ENCODE measurements at regions not wholly inside any gene's neighbourhood (a gene's known extent, or its start where the extent isn't known, plus 50 kb on each side); places are given as distances from the start of the nearest gene placed in this dataset.
A peak's percentile ranks its signal among the peaks of the same experiment; 100 is the strongest.

GRCh38 chr3:8205881-8206280, 295.7 kb upstream of the LMCD1 start:
- no peak for DNase-seq

GRCh38 chr3:8206971-8207617, 294.5 kb upstream of the LMCD1 start:
- no peak for DNase-seq

- DNase-seq: no peak
Measured at GRCh38 chr3:8210882-8211341, 290.7 kb upstream of the LMCD1 start.

GRCh38 chr3:8212794-8213193, 288.8 kb upstream of the LMCD1 start:
- DNase-seq: no peak

DNA sequence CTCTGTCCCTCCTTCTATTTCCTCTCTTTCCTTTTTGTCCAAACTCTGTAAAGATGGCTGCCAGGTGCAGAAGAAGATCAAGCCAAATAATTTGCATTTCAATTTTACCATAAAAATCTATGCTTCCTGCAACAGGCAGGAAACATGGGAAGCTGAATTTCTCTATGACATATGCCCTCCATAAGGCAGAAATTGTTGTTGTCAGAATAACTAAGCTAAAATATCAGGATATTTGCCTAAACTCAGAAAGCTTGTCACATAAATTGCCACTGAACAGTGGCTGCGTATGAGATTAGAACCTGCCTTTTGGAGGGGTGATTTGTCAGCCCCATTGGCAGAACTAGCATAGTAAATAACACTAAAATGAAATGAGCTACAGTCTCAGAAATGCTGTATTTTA, 288.3 kb upstream of the LMCD1 start:
- DNase-seq: no peak

- no peak for DNase-seq
Measured at GRCh38 chr3:8215821-8216220, 285.8 kb upstream of the LMCD1 start.

- no peak for DNase-seq
Measured at GRCh38 chr3:8218353-8218940, 283.2 kb upstream of the LMCD1 start.

- no peak for DNase-seq
Measured at GRCh38 chr3:8220291-8220690, 281.3 kb upstream of the LMCD1 start.

- no peak for DNase-seq
Measured at GRCh38 chr3:8223766-8224165, 277.9 kb upstream of the LMCD1 start.

GRCh38 chr3:8224941-8225340, 276.7 kb upstream of the LMCD1 start:
- DNase-seq: no peak

GRCh38 chr3:8233938-8234337, 267.7 kb upstream of the LMCD1 start:
- no peak for DNase-seq

- no peak for DNase-seq
Measured at GRCh38 chr3:8236264-8236663, 265.4 kb upstream of the LMCD1 start.

DNA sequence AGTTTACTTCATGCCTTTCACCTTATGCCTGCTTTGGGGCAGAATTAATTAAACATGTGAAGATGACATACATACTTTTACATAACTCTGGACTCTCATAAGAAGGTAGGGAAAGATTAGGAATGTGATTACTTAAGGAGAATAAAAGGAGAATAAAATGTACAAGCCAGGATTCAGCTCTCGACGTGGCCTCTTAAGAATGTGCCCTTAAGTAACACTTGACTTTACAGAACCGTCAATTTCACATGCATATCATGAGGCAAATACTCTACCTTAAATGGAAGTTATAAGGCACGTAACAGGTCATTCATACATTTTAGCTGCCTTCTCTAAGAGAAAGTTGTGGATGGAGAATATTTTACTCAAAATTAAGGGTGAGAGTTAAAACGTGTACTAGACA, 263.7 kb upstream of the LMCD1 start:
- no peak for DNase-seq

GRCh38 chr3:8238432-8238831, 263.2 kb upstream of the LMCD1 start:
- DNase-seq: no peak

GRCh38 chr3:8239095-8239494, 262.5 kb upstream of the LMCD1 start:
- no peak for DNase-seq

DNA sequence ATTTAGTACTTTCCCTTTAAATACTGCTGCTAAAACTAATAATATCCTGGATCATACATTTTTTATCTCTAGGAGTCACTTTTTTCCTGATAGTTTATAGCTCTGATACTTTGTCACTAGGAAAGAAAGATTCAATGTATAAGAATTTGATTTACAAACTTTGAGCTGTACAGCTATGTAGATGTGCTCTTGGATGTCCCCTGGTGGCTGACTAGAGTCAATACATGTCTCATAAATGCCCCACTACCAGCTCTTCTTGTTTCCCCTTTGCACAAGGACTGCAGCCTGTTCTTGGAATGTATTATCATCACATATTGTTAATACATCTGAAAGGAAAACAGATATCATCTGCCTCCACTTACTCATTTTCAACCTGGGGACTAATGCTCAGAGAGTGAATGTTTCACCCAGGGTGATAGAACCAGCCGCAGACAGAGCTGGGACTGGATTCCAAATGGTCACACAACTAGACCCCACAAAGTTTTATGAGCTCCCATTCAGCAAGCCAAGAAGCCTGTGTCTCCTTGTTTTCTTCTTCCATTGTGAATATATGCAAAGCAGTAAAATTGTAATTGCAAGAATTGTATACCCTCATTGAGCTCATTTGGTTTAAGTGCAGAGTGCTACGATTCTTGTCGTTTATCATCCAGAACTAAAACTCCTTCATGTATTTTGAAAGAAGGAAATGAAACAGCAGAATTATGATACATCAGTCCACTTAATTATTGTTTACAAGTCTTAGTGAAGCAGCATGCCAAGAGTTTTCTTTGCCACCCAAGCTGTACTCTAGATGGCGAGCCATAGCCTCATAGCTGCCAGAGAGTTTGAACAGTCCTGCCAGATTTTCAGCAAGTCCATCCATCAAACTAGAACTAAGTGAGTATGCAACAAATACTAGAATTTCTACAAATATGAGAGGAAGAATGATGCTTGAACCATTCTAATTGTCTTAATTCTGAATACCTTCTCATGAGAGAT, 261.6 kb upstream of the LMCD1 start:
- peak; percentile 21 for DNase-seq

DNA sequence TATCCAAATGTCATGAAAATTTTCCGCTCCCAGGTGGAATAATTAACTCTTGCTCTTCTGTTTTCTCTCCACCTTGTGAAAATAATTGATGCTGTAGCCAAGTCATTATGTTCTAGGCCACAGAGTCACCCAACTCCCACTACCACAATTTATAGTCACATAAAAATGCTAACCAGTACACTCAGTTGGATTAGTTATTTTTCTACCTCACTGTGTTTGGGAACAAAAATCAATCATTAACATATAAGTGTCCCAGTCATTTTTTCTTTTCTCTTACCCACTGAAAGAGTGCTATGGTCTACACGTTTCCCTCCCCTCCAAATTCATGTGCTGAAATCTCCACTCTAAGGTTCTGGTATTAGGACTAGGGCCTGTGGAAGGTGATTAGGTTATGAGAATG, 255.6 kb upstream of the LMCD1 start:
- no peak for DNase-seq

DNA sequence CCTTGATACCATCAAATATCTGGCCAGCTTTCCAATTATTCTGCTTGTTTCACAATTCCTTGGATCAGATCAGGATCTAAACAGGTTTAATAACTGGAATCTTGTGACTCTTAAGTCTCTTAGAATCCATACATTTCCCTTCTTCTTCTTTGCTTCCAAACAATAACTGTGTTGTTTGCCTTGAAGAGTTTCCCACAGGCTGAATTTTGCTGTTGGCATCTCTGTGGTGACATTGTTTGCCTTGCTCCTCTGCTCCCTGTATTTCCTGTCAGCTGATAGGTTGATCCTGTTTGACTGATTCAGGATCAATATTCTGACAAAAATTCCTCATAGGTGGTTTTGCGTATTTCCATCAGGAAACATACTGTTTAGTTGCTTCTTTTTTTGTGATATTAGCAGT, 248.4 kb upstream of the LMCD1 start:
- no peak for DNase-seq

GRCh38 chr3:8254489-8254888, 247.1 kb upstream of the LMCD1 start:
- no peak for DNase-seq

DNA sequence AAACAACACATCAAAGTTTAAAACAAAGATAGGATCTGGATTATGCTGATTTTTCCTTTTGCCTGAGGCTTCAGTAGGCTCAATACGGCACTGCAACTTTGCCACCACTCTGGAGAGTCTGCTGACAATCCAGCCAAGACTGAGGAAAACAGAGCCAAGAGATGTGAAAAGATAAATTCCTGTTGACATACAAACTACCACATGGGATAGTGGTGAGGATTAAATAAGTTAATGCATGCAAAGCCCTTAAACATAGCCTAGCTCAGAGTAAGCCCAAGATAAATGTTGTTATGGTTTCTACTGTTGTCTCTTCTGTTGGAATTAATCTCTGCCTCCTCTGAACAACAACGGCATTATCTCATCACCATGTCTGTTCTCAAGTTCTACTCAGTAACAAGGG, 245.9 kb upstream of the LMCD1 start:
- DNase-seq: no peak

- no peak for DNase-seq
Measured at GRCh38 chr3:8256441-8257071, 245.1 kb upstream of the LMCD1 start.

DNA sequence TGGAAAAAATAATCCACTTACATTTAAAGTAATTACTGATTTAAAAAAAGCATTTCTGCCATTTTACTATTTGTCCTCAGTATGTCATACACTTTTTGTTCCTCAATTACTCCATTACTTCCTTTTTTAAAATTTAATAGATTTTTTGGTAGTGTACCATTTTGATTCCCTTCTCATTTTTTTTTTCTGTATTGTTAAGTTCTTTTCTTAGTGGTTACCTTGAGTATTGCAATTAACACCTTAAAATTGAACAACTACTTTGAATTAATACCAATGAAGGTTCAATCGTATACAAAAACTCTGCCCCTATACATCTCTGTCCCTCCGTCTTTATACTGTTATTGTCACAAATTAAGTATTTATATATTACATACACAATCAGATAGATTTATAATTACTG, 240.6 kb upstream of the LMCD1 start:
- DNase-seq: no peak

- DNase-seq: no peak
Measured at GRCh38 chr3:8266730-8267131, 234.9 kb upstream of the LMCD1 start.

Measured in central memory CD4-positive, alpha-beta T cell (primary cell).